IPS-18a (cell line): ENCODE measurements at regions not wholly inside any gene's neighbourhood (a gene's known extent, or its start where the extent isn't known, plus 50 kb on each side); places are given as distances from the start of the nearest gene placed in this dataset.

Experiments used
- H3K27ac ChIP-seq: one replicate; pipeline ENCODE4 v1.5.1; 2013; ENCODE audit warnings: low read length
- H3K27me3 ChIP-seq: one replicate; pipeline ENCODE4 v1.6.1; 2013; ENCODE audit warnings: mild to moderate bottlenecking, low read length; ENCODE audit not compliant: control insufficient read depth, insufficient read depth
- H3K36me3 ChIP-seq: one replicate; pipeline ENCODE4 v1.6.1; 2013; ENCODE audit warnings: low read depth, low read length; ENCODE audit not compliant: control insufficient read depth
- H3K4me1 ChIP-seq: one replicate; pipeline ENCODE4 v1.6.1; 2013; ENCODE audit warnings: low read depth, low read length; ENCODE audit not compliant: control insufficient read depth
- H3K4me3 ChIP-seq: one replicate; pipeline ENCODE4 v1.5.1; 2013; ENCODE audit warnings: low read length
- H3K9ac ChIP-seq: one replicate; pipeline ENCODE4 v1.6.1; 2013; ENCODE audit warnings: mild to moderate bottlenecking, low read length, moderate library complexity
- H3K9me3 ChIP-seq: one replicate; pipeline ENCODE4 v1.6.1; 2013; ENCODE audit warnings: low read depth, low read length; ENCODE audit not compliant: control insufficient read depth

DNA sequence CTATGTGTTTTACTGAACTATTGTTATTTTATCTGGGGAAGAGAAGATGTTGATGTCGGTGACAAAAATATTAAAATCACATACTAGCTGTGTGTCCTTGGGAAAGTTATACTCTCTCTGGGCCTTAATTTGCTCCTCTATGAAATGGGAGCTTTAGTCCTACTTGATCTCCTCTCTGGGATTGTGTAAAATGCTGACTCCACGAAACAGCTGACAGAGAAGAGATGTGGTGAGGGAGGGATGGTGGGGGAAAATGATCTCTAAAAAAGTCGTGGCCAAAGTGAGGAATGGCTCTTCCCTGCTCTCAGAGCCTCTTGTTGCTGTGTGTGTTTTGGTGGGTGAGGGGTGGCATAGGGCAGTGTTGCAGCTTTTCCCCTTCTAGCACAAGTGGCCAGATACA is 173.7 kb downstream of the MELK start:
- Histone ChIP-seq H3K27me3 (no peaks in the 10 kb centered on the region), H3K4me3 (no peak overlapping the region), H3K27ac (no peak overlapping the region)

DNA sequence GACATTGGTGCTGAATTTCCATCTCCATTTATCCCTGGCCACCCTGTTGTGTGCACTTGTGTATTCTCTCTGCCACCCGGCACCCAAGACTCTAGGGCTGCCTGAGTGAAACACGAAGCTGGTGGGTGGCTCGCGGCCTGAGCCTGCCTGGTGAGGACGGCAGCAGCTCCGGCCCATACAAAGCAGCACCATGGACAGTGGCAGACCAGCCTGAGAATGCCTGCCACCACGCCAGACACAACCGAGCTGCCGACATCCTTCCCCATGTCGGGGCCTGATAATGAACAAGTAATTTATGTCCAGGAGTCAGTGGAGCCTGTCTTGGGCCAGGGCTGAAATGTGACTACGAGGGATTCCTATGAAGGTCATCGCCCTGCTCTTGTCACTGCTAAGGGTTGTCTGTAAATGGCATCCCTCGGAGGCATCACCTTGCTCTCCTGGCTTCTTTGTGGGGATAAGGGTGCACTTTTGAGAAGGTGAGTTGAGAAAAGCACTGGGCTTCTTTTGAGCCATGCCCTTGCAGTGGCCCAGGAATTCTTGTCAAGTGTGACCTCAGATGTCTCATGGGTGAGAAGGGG is 175.7 kb downstream of the MELK start:
- Histone ChIP-seq H3K27me3 (no peaks in the 10 kb centered on the region), H3K4me3 (no peak overlapping the region), H3K27ac (no peak overlapping the region), H3K9me3 (no peaks in the 10 kb centered on the region), H3K9ac (no peak overlapping the region), H3K36me3 (no peaks in the 10 kb centered on the region), H3K4me1 (no peaks in the 10 kb centered on the region)

More for the DNA sequence above, 173.7 kb downstream of the MELK start:
- H3K9me3 ChIP-seq: no peaks in the 10 kb centered on the region
- no peaks in the 10 kb centered on the region for H3K36me3 ChIP-seq
- H3K4me1 ChIP-seq: no peaks in the 10 kb centered on the region
- H3K9ac ChIP-seq: no peak overlapping the region

DNA sequence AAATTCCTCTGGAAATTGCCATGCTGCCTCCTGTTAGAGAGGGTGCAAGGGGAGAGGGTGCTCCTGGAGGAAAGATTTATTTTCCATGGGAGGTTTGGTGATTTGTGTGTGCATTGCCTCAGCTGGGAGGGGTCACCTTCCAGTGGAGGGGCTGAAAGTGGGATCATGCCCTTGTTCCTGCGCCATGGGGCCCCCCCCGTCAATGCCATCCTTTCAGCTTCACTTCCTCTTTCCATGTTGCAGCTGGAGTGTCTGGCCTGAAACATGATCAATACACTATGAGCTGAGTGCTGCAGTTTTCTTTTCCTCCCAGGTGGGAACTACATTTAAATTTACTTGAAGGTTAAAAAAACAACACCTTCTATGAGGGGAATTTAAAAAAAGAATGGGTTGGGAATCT is 176.8 kb downstream of the MELK start:
- Histone ChIP-seq H3K9me3 (no peaks in the 10 kb centered on the region), H3K27me3 (no peaks in the 10 kb centered on the region), H3K4me1 (no peaks in the 10 kb centered on the region), H3K4me3 (no peak overlapping the region), H3K27ac (no peak overlapping the region), H3K36me3 (no peaks in the 10 kb centered on the region), H3K9ac (no peak overlapping the region)

DNA sequence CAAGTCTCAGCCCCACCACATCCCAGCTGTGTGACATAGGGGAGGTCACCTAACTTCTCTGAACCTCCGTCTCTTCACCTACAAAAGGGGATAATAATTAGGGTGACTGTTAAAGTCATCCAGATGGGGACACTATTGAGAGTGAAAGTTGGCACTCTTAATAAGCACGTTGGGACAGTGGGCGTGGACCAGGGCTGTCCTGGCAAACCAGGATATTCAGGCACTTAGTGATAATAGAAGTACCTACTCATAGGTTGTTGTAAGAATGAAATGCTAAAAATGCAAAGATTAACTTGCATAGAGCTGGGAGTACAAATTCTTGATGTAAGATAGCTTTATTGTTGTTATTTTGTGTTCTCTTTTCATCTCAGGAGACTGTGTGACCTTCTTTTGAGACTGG is 177.9 kb downstream of the MELK start:
- no peak overlapping the region for H3K4me3 ChIP-seq
- no peaks in the 10 kb centered on the region for H3K4me1 ChIP-seq
- no peaks in the 10 kb centered on the region for H3K36me3 ChIP-seq
- H3K9ac ChIP-seq: no peak overlapping the region
- no peaks in the 10 kb centered on the region for H3K27me3 ChIP-seq
- H3K9me3 ChIP-seq: no peaks in the 10 kb centered on the region
- H3K27ac ChIP-seq: no peak overlapping the region

DNA sequence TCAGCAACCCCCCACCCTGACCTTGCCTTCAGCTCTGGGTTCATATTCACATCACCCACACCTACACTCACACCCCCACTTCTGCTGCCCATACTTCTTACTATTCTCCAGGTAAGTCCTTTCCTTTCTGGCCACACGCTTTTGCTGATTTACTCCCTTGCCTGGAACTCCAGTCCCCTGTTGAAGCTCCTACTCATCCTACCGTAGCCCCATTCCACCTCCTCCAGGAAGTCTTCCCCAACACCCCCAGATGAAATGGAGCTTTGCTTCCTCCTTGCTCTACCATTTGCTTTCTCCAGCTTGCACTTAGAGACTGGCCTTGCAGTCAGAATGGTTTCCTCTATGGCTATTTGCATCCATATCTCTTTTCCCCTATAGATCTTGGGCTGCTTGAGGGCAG is 182.3 kb downstream of the MELK start:
- H3K27me3 ChIP-seq: no peaks in the 10 kb centered on the region

DNA sequence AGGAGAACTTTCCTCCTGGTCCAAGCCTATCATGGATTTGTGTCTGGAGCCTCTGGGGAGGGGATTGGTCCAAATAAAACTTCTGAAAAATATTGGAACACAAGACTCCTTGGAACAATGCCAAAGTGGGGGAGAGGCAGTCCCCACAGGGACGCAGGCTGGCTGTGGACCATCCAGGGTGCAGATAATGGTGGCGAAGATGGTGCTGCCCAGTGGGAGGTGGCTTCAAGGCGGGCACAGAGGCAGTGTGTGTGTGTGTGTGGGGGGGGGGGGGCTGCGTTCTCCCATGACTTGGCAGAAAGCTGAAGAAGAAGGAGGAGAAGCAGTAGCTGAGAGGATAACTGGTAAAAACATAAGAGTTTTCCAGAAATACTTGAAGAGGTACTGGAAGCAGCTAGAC is 186.4 kb downstream of the MELK start:
- Histone ChIP-seq H3K36me3 (no peaks in the 10 kb centered on the region), H3K27me3 (no peaks in the 10 kb centered on the region), H3K4me3 (no peak overlapping the region), H3K27ac (no peak overlapping the region), H3K9ac (no peak overlapping the region), H3K9me3 (no peaks in the 10 kb centered on the region), H3K4me1 (no peaks in the 10 kb centered on the region)

More for the DNA sequence above, 182.3 kb downstream of the MELK start:
- no peak overlapping the region for H3K9ac ChIP-seq
- no peaks in the 10 kb centered on the region for H3K4me1 ChIP-seq
- H3K36me3 ChIP-seq: no peaks in the 10 kb centered on the region
- H3K9me3 ChIP-seq: no peaks in the 10 kb centered on the region
- no peak overlapping the region for H3K4me3 ChIP-seq
- no peak overlapping the region for H3K27ac ChIP-seq

DNA sequence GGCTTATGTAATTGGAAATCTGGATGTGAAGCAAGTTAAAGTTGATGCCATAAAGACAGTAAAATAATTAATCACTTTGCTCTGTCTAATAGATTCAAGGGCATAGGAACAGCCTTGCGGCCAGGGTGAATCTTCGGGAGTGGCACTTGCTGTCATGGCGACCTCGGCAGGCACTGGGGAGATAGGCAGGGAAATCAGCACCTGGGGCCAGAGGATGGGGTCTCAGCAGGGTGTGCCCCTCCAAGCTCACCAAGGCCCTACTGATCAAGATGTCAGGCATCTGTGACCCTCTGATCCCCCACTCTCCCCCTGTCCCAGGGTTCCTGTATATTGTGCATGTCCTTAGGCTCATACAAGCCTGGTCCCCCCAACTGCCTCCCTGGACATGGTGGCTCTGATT is 187.3 kb downstream of the MELK start:
- Histone ChIP-seq H3K9ac (no peak overlapping the region), H3K4me3 (no peak overlapping the region), H3K9me3 (no peaks in the 10 kb centered on the region), H3K4me1 (no peaks in the 10 kb centered on the region), H3K27me3 (no peaks in the 10 kb centered on the region), H3K27ac (no peak overlapping the region), H3K36me3 (no peaks in the 10 kb centered on the region)

DNA sequence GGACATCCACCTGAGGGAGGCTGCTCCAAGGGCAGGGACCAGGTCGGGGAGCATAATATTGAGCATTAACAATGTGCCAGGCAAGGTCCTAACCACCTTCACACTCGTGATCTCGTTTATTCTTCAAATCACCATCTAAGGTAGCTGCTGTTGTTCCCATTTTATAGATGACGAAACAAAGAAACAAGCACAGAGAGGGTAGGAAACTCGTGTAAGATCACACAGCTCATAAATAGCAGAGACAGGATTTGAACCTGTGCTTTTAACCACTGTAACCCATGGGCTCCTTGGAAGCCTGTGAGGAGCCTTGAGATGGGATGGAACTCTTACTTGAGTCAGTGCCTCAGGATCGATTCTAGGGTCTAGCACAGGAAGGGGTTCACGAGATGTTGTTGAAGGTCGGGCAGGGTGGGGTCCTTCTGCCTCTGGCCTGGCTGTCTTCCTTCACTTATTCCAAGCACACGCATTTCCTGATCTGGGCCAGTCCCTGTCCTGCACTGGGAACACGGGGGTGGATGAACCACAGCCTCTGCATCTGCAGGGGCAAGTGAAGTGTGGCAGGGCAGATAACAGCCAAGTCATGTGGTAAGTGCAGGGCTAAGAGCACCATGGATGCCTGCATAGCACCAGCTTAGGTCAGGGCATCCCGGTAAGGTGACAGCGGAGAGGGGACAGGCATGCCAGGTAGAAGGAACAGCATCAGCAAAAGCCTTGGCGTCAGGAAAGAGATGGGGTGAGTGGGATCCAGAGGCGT is 188.1 kb downstream of the MELK start:
- H3K4me3 ChIP-seq: no peak overlapping the region
- H3K27me3 ChIP-seq: no peaks in the 10 kb centered on the region
- peaks cover 3% of the 10 kb centered on the region for H3K4me1 ChIP-seq
- H3K27ac ChIP-seq: no peak overlapping the region
- no peak overlapping the region for H3K9ac ChIP-seq
- no peaks in the 10 kb centered on the region for H3K9me3 ChIP-seq
- H3K36me3 ChIP-seq: no peaks in the 10 kb centered on the region

DNA sequence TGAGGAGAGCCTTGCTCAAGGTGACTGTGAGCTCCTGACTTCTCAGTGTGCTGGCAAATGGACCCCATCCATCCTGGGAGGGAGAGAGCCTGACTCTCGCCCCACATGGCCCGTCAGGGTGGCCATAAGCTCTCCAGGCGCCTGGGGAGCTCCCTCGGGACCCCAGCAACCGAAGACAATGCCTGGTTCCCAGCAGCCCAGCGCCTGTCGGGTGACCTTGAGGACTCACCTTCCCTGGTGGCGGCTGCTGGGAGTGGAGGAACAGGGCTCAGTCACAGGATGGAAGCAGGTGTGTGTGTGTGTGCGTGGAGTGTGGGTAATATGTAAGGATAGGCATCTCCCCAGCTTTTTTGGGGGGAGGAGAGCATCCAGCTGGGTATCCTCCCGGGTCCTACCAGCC is 190.3 kb downstream of the MELK start:
- H3K27me3 ChIP-seq: no peaks in the 10 kb centered on the region
- H3K9me3 ChIP-seq: no peaks in the 10 kb centered on the region
- peaks cover 3% of the 10 kb centered on the region for H3K4me1 ChIP-seq
- H3K4me3 ChIP-seq: no peak overlapping the region
- H3K9ac ChIP-seq: no peak overlapping the region
- no peaks in the 10 kb centered on the region for H3K36me3 ChIP-seq
- no peak overlapping the region for H3K27ac ChIP-seq

DNA sequence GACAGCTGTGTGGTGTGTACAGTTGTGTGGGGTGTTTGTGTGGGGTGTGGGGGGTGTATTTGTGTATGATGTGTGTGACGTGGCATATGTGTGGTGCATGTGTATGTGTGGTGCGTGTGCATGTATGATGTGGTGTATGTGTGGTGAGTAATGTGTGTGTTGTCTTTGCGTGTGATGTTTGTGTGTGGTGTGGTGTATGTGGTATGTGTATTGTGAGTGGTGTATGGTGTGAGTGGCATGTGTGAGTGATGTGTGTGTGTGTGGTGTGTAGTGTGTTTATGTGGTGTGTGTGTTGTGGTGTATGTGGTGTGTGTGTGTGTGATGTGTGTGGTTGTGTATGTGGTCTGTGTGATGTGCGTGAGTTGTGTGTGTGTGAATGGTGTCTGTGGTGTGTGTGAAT is 191.1 kb downstream of the MELK start:
- Histone ChIP-seq H3K9ac (no peak overlapping the region), H3K4me3 (no peak overlapping the region), H3K9me3 (no peaks in the 10 kb centered on the region), H3K27me3 (no peaks in the 10 kb centered on the region), H3K36me3 (no peaks in the 10 kb centered on the region), H3K4me1 (peaks cover 3% of the 10 kb centered on the region), H3K27ac (no peak overlapping the region)

DNA sequence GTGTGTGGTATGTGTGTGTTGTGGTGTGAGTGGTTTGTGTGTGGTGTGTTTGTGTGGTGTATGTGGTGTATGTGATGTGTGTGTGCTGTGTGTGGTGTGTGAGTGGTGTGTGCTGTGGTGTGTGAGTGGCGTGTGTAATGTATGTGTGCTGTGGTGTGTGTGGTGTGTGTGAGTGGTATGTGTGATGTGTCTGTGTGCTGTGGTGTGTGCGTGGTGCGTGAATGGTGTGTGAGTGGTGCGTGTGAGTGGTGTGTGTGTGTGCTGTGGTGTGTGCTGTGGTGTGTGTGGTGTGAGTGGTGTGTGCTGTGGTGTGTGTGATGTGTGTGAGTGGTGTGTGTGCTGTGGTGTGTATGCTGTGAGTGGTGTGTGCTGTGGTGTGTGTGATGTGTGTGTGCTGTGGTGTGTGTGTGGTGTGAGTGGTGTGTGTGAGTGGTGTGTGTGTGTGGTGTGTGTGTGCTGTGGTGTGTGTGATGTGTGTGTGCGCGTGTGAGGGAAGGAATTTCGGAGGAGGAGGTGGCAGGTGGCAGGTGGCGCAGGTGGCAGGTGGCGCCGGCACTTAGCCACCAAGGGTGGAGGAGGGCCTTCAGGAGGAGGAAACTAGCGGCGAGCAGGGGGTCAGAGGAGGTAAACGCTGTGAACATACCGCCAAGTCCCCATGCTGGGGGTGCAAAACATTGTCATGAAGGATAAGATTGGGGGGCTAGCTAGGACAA is 191.8 kb downstream of the MELK start:
- peaks cover 3% of the 10 kb centered on the region for H3K4me1 ChIP-seq
- H3K4me3 ChIP-seq: peak overlapping the region; percentile 68
- H3K9ac ChIP-seq: no peak overlapping the region
- no peaks in the 10 kb centered on the region for H3K9me3 ChIP-seq
- no peak overlapping the region for H3K27ac ChIP-seq
- H3K36me3 ChIP-seq: no peaks in the 10 kb centered on the region
- H3K27me3 ChIP-seq: no peaks in the 10 kb centered on the region

DNA sequence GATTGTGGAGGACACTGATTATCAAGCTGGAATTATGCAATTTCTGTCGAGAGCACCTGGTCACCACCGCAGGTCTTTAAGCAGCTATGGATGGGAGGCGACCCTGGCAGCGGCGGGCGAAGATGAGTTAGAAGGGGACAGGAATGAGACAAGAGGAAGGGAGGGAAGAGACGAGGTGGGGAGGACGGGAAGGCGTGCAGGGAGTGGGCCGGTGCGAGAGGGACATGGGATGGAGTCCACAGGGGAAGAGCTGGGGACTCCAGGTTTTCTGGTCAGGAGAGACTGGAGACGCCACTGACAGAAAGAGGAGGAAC is 192.3 kb downstream of the MELK start:
- Histone ChIP-seq H3K36me3 (no peaks in the 10 kb centered on the region), H3K27ac (no peak overlapping the region), H3K4me3 (peak overlapping the region; percentile 68), H3K9me3 (no peaks in the 10 kb centered on the region), H3K4me1 (peaks cover 3% of the 10 kb centered on the region), H3K9ac (no peak overlapping the region), H3K27me3 (no peaks in the 10 kb centered on the region)
